K562 (cell line): ENCODE measurements at regions not wholly inside any gene's neighbourhood (a gene's known extent, or its start where the extent isn't known, plus 50 kb on each side); places are given as distances from the start of the nearest gene placed in this dataset.

Source experiments
- ATAC-seq: fragments of 200-7000 bp; cut with Tn5 transposase; 3 replicates; pipeline ENCODE4 v1.9.1; 2020; ENCODE audit warnings: moderate library complexity
- BruUV-seq: library from RNA; stranded (reverse); fragments of 400-500 nt; replicated peaks from 2 replicates; lab custom pipeline; 2021; lab: Mats Ljungman, UMichigan
- CTCF ChIA-PET: fragments of 300-600 bp; formaldehyde crosslinking; extraction: SDS; loops from one replicate; lab custom pipeline; 2021; ENCODE audit warnings: low intra/inter-chr PET ratio; lab: Yijun Ruan, JAX
- POLR2A ChIA-PET: fragments of 300-600, 350-650 bp; sonication (Branson Sonifier 250); formaldehyde crosslinking; extraction: SDS; loops from one replicate; lab custom pipeline; 2021; ENCODE audit warnings: antibody characterized with exemption, inconsistent platforms; lab: Yijun Ruan, JAX
- DNase-seq, 4 experiments: peaks; one replicate each; pipeline versions ENCODE4 v3.0.0 to v3.0.0-alpha.2; 2011 to 2018; ENCODE audit warnings: low spot score in 3 of 4, mixed read lengths in 3 of 4; ENCODE audit errors: extremely low read depth in 1 of 4
- FAIRE-seq: peaks from 2 replicates; lab custom pipeline; 2011; peaks lifted over from hg19 to GRCh38; lab: Jason Lieb, UNC
- H2AFZ ChIP-seq: 2 replicates; pipeline ENCODE4 v1.6.0; 2011; ENCODE audit warnings: low read depth, low read length, control low read depth, inconsistent platforms
- H3K27ac ChIP-seq: fragments of 200-600 bp; 3 replicates; pipeline ENCODE4 v1.8.0; 2011; ENCODE audit warnings: low read depth, mild to moderate bottlenecking, control low read depth, inconsistent platforms, low read length, moderate library complexity, mixed read lengths; ENCODE audit errors: extremely low read depth
- H3K27me3 ChIP-seq, 2 experiments: fragments of 300-600 bp in 1 of 2; 2 replicates in 1 of 2; 3 replicates in 1 of 2; pipeline versions ENCODE4 v1.6.0 to v1.8.0; 2011; ENCODE audit warnings: inconsistent platforms in 2 of 2, low read length in 2 of 2, mild to moderate bottlenecking in 1 of 2, mixed read lengths in 1 of 2, moderate library complexity in 1 of 2; ENCODE audit not compliant: control insufficient read depth in 2 of 2, insufficient read depth in 2 of 2
- H3K36me3 ChIP-seq: fragments of 300-600 bp; 3 replicates; pipeline ENCODE4 v1.8.0; 2011; ENCODE audit warnings: mild to moderate bottlenecking, low read length, inconsistent platforms; ENCODE audit not compliant: control insufficient read depth, insufficient read depth
- H3K4me1 ChIP-seq, 2 experiments: fragments of 200-600 bp in 1 of 2; replicated peaks in 1 of 2; 2 replicates in 1 of 2; 3 replicates in 1 of 2; pipeline versions ENCODE4 v1.5.1 to v1.8.0; 2011; ENCODE audit warnings: inconsistent platforms in 2 of 2, low read length in 2 of 2, mild to moderate bottlenecking in 1 of 2, mixed read lengths in 1 of 2, moderate library complexity in 1 of 2; ENCODE audit not compliant: control insufficient read depth in 2 of 2, insufficient read depth in 2 of 2
- H3K4me2 ChIP-seq: 2 replicates; pipeline ENCODE4 v1.6.1; 2011; ENCODE audit warnings: low read length, control low read depth, inconsistent platforms, mixed read lengths; ENCODE audit not compliant: insufficient read depth
- H3K4me3 ChIP-seq: fragments of 200-600 bp; sonication (generic), shearing (Covaris generic); 2 replicates; pipeline ENCODE4 v1.5.1; 2016; ENCODE audit warnings: control low read depth, inconsistent platforms
- H3K79me2 ChIP-seq: fragments of 200-600 bp; 3 replicates; pipeline ENCODE4 v1.8.0; 2011; ENCODE audit warnings: low read length, inconsistent platforms; ENCODE audit not compliant: control insufficient read depth, insufficient read depth
- H3K9ac ChIP-seq, 2 experiments: 2 replicates each; pipeline versions ENCODE4 v1.6.0 to v1.6.1; 2011; ENCODE audit warnings: low read depth in 2 of 2, low read length in 2 of 2, control low read depth in 1 of 2, inconsistent platforms in 1 of 2, mild to moderate bottlenecking in 1 of 2, mixed read lengths in 1 of 2; ENCODE audit not compliant: insufficient read depth in 1 of 2
- H3K9me1 ChIP-seq: one replicate; pipeline ENCODE4 v1.6.0; 2011; ENCODE audit warnings: inconsistent platforms, mild to moderate bottlenecking, low read length, moderate library complexity; ENCODE audit not compliant: control insufficient read depth, insufficient read depth
- H3K9me3 ChIP-seq: replicated peaks from 2 replicates; pipeline ENCODE4 v1.5.1; 2011; ENCODE audit warnings: low read depth, low read length, inconsistent platforms; ENCODE audit not compliant: control insufficient read depth, insufficient read depth
- H4K20me1 ChIP-seq: replicated peaks from 2 replicates; pipeline ENCODE4 v1.6.1; 2011; ENCODE audit warnings: low read length, inconsistent platforms, mixed read lengths; ENCODE audit not compliant: control insufficient read depth, insufficient read depth
- ARID2 ChIP-seq: fragments of 450-650 bp; IDR thresholded peaks from 2 replicates; pipeline ENCODE4 v1.6.1; 2017; ENCODE audit warnings: antibody characterized with exemption, mild to moderate bottlenecking
- ATF4 ChIP-seq: fragments of 450-650 bp; formaldehyde crosslinking; IDR thresholded peaks from 2 replicates; pipeline ENCODE4 v1.4.0; 2022; ENCODE audit warnings: mild to moderate bottlenecking, moderate library complexity
- BDP1 ChIP-seq: IDR thresholded peaks from 3 replicates; pipeline ENCODE4 v1.6.1; 2011; ENCODE audit not compliant: insufficient read length, insufficient read depth
- BRF2 ChIP-seq: IDR thresholded peaks from 3 replicates; pipeline ENCODE4 v1.6.1; 2011; ENCODE audit warnings: borderline replicate concordance, mild to moderate bottlenecking; ENCODE audit not compliant: insufficient read length, insufficient read depth
- CEBPG ChIP-seq, 3 experiments: fragments of 200-800 bp in 1 of 3; sonication (Bioruptor generic) in 1 of 3; sonication (generic) in 1 of 3; formaldehyde crosslinking in 1 of 3; IDR thresholded peaks in 2 of 3; conservative IDR thresholded peaks in 1 of 3; 2 replicates each; pipeline versions ENCODE4 v1.6.1 to v1.8.0; 2016 to 2022; ENCODE audit warnings: missing compliant biosample characterization in 2 of 3, missing genetic modification characterization in 2 of 3, mild to moderate bottlenecking in 1 of 3, missing genetic modification reagents in 1 of 3
- DACH1 ChIP-seq: fragments of 450-650 bp; IDR thresholded peaks from 2 replicates; pipeline ENCODE4 v1.6.1; 2018; ENCODE audit not compliant: partially characterized antibody
- ETV6 ChIP-seq, 3 experiments: fragments of 150-350 bp in 1 of 3; sonication (generic) in 1 of 3; formaldehyde crosslinking in 1 of 3; IDR thresholded peaks; 2 replicates each; pipeline versions ENCODE4 v1.6.1 to v1.8.0; 2014 to 2022; ENCODE audit warnings: borderline replicate concordance in 2 of 3, low read depth in 2 of 3, antibody characterized with exemption in 1 of 3, low read length in 1 of 3, mild to moderate bottlenecking in 1 of 3, missing genetic modification reagents in 1 of 3
- FOXJ2 ChIP-seq: fragments of 200-800 bp; sonication (Bioruptor generic); IDR thresholded peaks from 2 replicates; pipeline ENCODE4 v1.6.1; 2016; ENCODE audit warnings: missing genetic modification characterization, missing compliant biosample characterization
- HMGN3 ChIP-seq: IDR thresholded peaks from 2 replicates; pipeline ENCODE4 v1.6.1; 2011; ENCODE audit warnings: borderline replicate concordance, low read depth, mild to moderate bottlenecking, mixed read lengths, low read length; ENCODE audit not compliant: insufficient read length; ENCODE audit errors: extremely low read depth
- IRF2 ChIP-seq: sonication (generic); formaldehyde crosslinking; IDR thresholded peaks from 2 replicates; pipeline ENCODE4 v1.8.1; 2022; ENCODE audit warnings: mild to moderate bottlenecking, missing genetic modification reagents
- NELFE ChIP-seq: IDR thresholded peaks from 2 replicates; pipeline ENCODE4 v1.6.1; 2011; ENCODE audit warnings: mild to moderate bottlenecking; ENCODE audit not compliant: insufficient read depth, insufficient read length
- NFYB ChIP-seq: IDR thresholded peaks from 2 replicates; pipeline ENCODE4 v1.6.1; 2011; ENCODE audit warnings: mild to moderate bottlenecking, moderate library complexity; ENCODE audit not compliant: insufficient read length; ENCODE audit errors: extremely low read depth
- VEZF1 ChIP-seq: fragments of 200-800 bp; sonication (Bioruptor generic); IDR thresholded peaks from 2 replicates; pipeline ENCODE4 v1.6.1; 2017; ENCODE audit warnings: missing genetic modification characterization, missing compliant biosample characterization
- ZBTB33 ChIP-seq: sonication (generic); formaldehyde crosslinking; IDR thresholded peaks from 2 replicates; pipeline ENCODE4 v1.8.1; 2023; ENCODE audit warnings: mild to moderate bottlenecking, missing genetic modification reagents
- WGBS: fragments of 100-300 bp; shearing (Covaris generic); methylation state at CpG from one replicate; pipeline ENCODE4 v1.1.6; 2016; ENCODE audit warnings: low coverage, mixed read lengths; ENCODE audit not compliant: insufficient coverage; ENCODE audit errors: missing lambda C conversion rate; 5-methylcytosine and 5-hydroxymethylcytosine counted together
- in situ Hi-C: fragments of 300-500 bp; cut with MboI; formaldehyde crosslinking; loops from 4 replicates; pipeline ENCODE4 v1.15.0; 2018; ENCODE audit warnings: inconsistent platforms, mixed read lengths
- intact Hi-C: fragments of 100-400 bp; cut with micrococcal nuclease; formaldehyde crosslinking; loops from 2 replicates; pipeline ENCODE4 v1.14.2; 2022

- in situ Hi-C loops: no loop called here
- no peak overlapping the region for H3K4me2 ChIP-seq
- peaks cover 0 to 11% of the 10 kb centered on the region in 2 experiments; a peak in 2 of 5 replicates for H3K27me3 ChIP-seq
- no peaks in the 10 kb centered on the region for H3K4me1 ChIP-seq
- TF ChIP-seq FOXJ2 (tag) (no peak), ARID2 (no peak), ZBTB33 (CRISPR knock-in tag) (no peak), ETV6 (IDR thresholded peaks at IDR 0.05; ENCODE audit: borderline replicate concordance in 1 of 2, low read depth in 2 of 2, low read length in 1 of 2) (no peak), ETV6 (CRISPR knock-in tag; IDR thresholded peaks at IDR 0.05; ENCODE audit: borderline replicate concordance) (no peak), BRF2 (no peak), HMGN3 (no peak), ATF4 (CRISPR knock-in tag) (no peak), BDP1 (no peak), VEZF1 (no peak), CEBPG (CRISPR knock-in tag; IDR thresholded peaks at IDR 0.05) (no peak), CEBPG (tag; conservative IDR thresholded peaks at IDR 0.05 in 1 of 2, IDR thresholded peaks at IDR 0.05 in 1 of 2) (no peak), NELFE (no peak), NFYB (no peak), DACH1 (no peak), IRF2 (CRISPR knock-in tag) (no peak)
- no peaks in the 10 kb centered on the region for H3K9me1 ChIP-seq
- no peak overlapping the region for H2AFZ ChIP-seq
- POLR2A ChIA-PET: no interaction called here
- H3K4me3 ChIP-seq: no peak overlapping the region
- H3K9me3 ChIP-seq: no peaks in the 10 kb centered on the region
- DNase-seq (no peak), ATAC-seq (no peak), FAIRE-seq (no peak)
- no peak overlapping the region for H3K27ac ChIP-seq
- H3K79me2 ChIP-seq: no peaks in the 10 kb centered on the region
- no TSS peak for BruUV-seq
- 0% methylated on average over 3 of the region's 3 CpGs for WGBS
- H3K9ac ChIP-seq: no peak overlapping the region
- intact Hi-C loops: no loop called here
- no peaks in the 10 kb centered on the region for H4K20me1 ChIP-seq
- H3K36me3 ChIP-seq: no peaks in the 10 kb centered on the region
- CTCF ChIA-PET: no interaction called here
These were observed 153.5 kb upstream of the USP24 start for GRCh38 chr1:55368698-55369097.
